NCI-H2081 treated with DMSO at 0.1 percent for 48 hours (cell line): ENCODE measurements at regions not wholly inside any gene's neighbourhood (a gene's known extent, or its start where the extent isn't known, plus 50 kb on each side); places are given as distances from the start of the nearest gene placed in this dataset.

Source experiments
- DNase-seq: peaks from one replicate; lab custom pipeline; 2025; lab: John Stamatoyannopoulos, UW

- no peak for DNase-seq
These were observed 51.9 kb upstream of the KLF13 start for GRCh38 chr15:31274496-31275330.

GRCh38 chr15:31275331-31276262 is 51.0 kb upstream of the KLF13 start:
- DNase-seq, result no peak

- no peak for DNase-seq
These were observed 49.9 kb upstream of the KLF13 start for GRCh38 chr15:31276596-31277298.
